ENCODE measurements at regions not wholly inside any gene's neighbourhood (a gene's known extent, or its start where the extent isn't known, plus 50 kb on each side); places are given as distances from the start of the nearest gene placed in this dataset.

GRCh38 chr4:140240237-140240636 lies 86.3 kb upstream of the MAML3 start:
- TF ChIP-seq CTCF (IDR thresholded peaks at IDR 0.05) (no peak), POLR2A (IDR thresholded peaks at IDR 0.05) (no peak), EP300 (IDR thresholded peaks at IDR 0.05) (no peak)
